GM23338 (cell line): ENCODE measurements at regions not wholly inside any gene's neighbourhood (a gene's known extent, or its start where the extent isn't known, plus 50 kb on each side); places are given as distances from the start of the nearest gene placed in this dataset.

Experiments used
- ATAC-seq: fragments of 200-7000 bp; cut with Tn5 transposase; 3 replicates; pipeline ENCODE4 v1.9.1; 2020
- DNase-seq: peaks from one replicate; pipeline ENCODE4 v3.0.0-alpha.2; 2015; ENCODE audit warnings: low spot score
- H2AFZ ChIP-seq: fragments of 200-600 bp; sonication (generic); 2 replicates; pipeline ENCODE4 v1.8.0; 2016; ENCODE audit warnings: antibody characterized with exemption, mild to moderate bottlenecking, moderate library complexity
- H3F3A ChIP-seq: fragments of 200-600 bp; sonication (generic); replicated peaks from 2 replicates; pipeline ENCODE4 v1.8.0; 2017; ENCODE audit warnings: antibody characterized with exemption, mixed run types, low read depth
- H3K27ac ChIP-seq: fragments of 200-600 bp; sonication (generic); 2 replicates; pipeline ENCODE4 v1.6.1; 2016; ENCODE audit warnings: low read depth
- H3K27me3 ChIP-seq: fragments of 200-600 bp; sonication (generic); 2 replicates; pipeline ENCODE4 v1.8.0; 2016; ENCODE audit warnings: mild to moderate bottlenecking, mixed run types, moderate library complexity; ENCODE audit not compliant: insufficient read depth
- H3K36me3 ChIP-seq: fragments of 200-600 bp; sonication (generic); 2 replicates; pipeline ENCODE4 v1.8.0; 2016; ENCODE audit warnings: mild to moderate bottlenecking; ENCODE audit not compliant: insufficient read depth
- H3K4me1 ChIP-seq: fragments of 200-600 bp; sonication (generic); 2 replicates; pipeline ENCODE4 v1.8.0; 2016; ENCODE audit warnings: mild to moderate bottlenecking, moderate library complexity; ENCODE audit not compliant: insufficient read depth
- H3K4me2 ChIP-seq: fragments of 200-600 bp; sonication (generic); 2 replicates; pipeline ENCODE4 v1.7.1; 2017; ENCODE audit warnings: mixed run types
- H3K4me3 ChIP-seq: fragments of 200-600 bp; sonication (generic); 2 replicates; pipeline ENCODE4 v1.6.1; 2016; ENCODE audit warnings: mixed run types
- H3K79me2 ChIP-seq: fragments of 200-600 bp; sonication (generic); replicated peaks from 2 replicates; pipeline ENCODE4 v1.8.0; 2017; ENCODE audit warnings: mild to moderate bottlenecking; ENCODE audit not compliant: insufficient read depth
- H3K9me2 ChIP-seq: fragments of 200-600 bp; sonication (generic); 2 replicates; pipeline ENCODE4 v1.8.0; 2017; ENCODE audit not compliant: insufficient read depth
- H4K20me1 ChIP-seq: fragments of 200-600 bp; sonication (generic); replicated peaks from 2 replicates; pipeline ENCODE4 v1.8.0; 2017; ENCODE audit warnings: mild to moderate bottlenecking; ENCODE audit not compliant: insufficient read depth
- H3K27ac Mint-ChIP-seq: 2 replicates; pipeline ENCODE4 v1.8.0; 2020; ENCODE audit warnings: inconsistent platforms, mild to moderate bottlenecking, moderate library complexity, mixed read lengths
- H3K27me3 Mint-ChIP-seq: 3 replicates; pipeline ENCODE4 v1.8.0; 2022; ENCODE audit warnings: low read depth, mild to moderate bottlenecking, moderate library complexity, mixed read lengths, inconsistent platforms; ENCODE audit not compliant: insufficient read depth, poor library complexity
- H3K36me3 Mint-ChIP-seq: 3 replicates; pipeline ENCODE4 v1.8.0; 2021; ENCODE audit warnings: low read depth, mild to moderate bottlenecking, inconsistent platforms, moderate library complexity, mixed read lengths
- H3K4me1 Mint-ChIP-seq: 3 replicates; pipeline ENCODE4 v1.8.0; 2020; ENCODE audit warnings: mild to moderate bottlenecking, inconsistent platforms, mixed read lengths
- H3K4me3 Mint-ChIP-seq: 3 replicates; pipeline ENCODE4 v1.8.0; 2021; ENCODE audit warnings: moderate library complexity, mild to moderate bottlenecking, inconsistent platforms, mixed read lengths
- H3K9me3 Mint-ChIP-seq: 3 replicates; pipeline ENCODE4 v1.8.0; 2020; ENCODE audit warnings: moderate library complexity, mild to moderate bottlenecking, inconsistent platforms, mixed read lengths
- CREB1 ChIP-seq: fragments of 250-450 bp; sonication (Bioruptor Pico); IDR thresholded peaks from 2 replicates; pipeline ENCODE4 v1.5.0; 2020; ENCODE audit warnings: low read depth, mild to moderate bottlenecking, moderate library complexity
- EZH2 ChIP-seq: fragments of 200-600 bp; sonication (generic); IDR thresholded peaks from one replicate; pipeline ENCODE4 v1.8.0; 2017; ENCODE audit warnings: antibody characterized with exemption, mild to moderate bottlenecking, low read depth; ENCODE audit not compliant: unreplicated experiment
- EZH2phosphoT487 ChIP-seq: fragments of 200-600 bp; sonication (generic); IDR thresholded peaks from one replicate; pipeline ENCODE4 v1.8.1; 2018; ENCODE audit warnings: antibody characterized with exemption; ENCODE audit not compliant: unreplicated experiment
- JUNB ChIP-seq: IDR thresholded peaks from one replicate; pipeline ENCODE4 v1.6.1; 2016; ENCODE audit warnings: antibody characterized with exemption; ENCODE audit not compliant: unreplicated experiment
- NANOG ChIP-seq: IDR thresholded peaks from 2 replicates; pipeline ENCODE4 v1.6.1; 2016; ENCODE audit warnings: antibody characterized with exemption, borderline replicate concordance
- POLR2AphosphoS5 ChIP-seq: IDR thresholded peaks from 2 replicates; pipeline ENCODE4 v1.6.1; 2016; ENCODE audit warnings: antibody characterized with exemption, low read depth
- REST ChIP-seq: IDR thresholded peaks from one replicate; pipeline ENCODE4 v1.6.1; 2018; ENCODE audit warnings: antibody characterized with exemption; ENCODE audit not compliant: unreplicated experiment
- STAT1 ChIP-seq: IDR thresholded peaks from one replicate; pipeline ENCODE4 v1.6.1; 2016; ENCODE audit warnings: antibody characterized with exemption; ENCODE audit not compliant: unreplicated experiment
- ZNF114 ChIP-seq: fragments of 250-450 bp; sonication (Bioruptor Pico); IDR thresholded peaks from 2 replicates; pipeline ENCODE4 v1.5.0; 2020; ENCODE audit warnings: mild to moderate bottlenecking, moderate library complexity
- TF ChIP-seq, protein P1 (sequence below): IDR thresholded peaks from 2 replicates; pipeline ENCODE4 v1.6.1; 2016; ENCODE audit warnings: antibody characterized with exemption
- TF ChIP-seq, protein P2 (sequence below): fragments of 250-450 bp; sonication (Bioruptor Pico); IDR thresholded peaks from 2 replicates; pipeline ENCODE4 v1.5.0; 2020; ENCODE audit warnings: mild to moderate bottlenecking, moderate library complexity

DNA sequence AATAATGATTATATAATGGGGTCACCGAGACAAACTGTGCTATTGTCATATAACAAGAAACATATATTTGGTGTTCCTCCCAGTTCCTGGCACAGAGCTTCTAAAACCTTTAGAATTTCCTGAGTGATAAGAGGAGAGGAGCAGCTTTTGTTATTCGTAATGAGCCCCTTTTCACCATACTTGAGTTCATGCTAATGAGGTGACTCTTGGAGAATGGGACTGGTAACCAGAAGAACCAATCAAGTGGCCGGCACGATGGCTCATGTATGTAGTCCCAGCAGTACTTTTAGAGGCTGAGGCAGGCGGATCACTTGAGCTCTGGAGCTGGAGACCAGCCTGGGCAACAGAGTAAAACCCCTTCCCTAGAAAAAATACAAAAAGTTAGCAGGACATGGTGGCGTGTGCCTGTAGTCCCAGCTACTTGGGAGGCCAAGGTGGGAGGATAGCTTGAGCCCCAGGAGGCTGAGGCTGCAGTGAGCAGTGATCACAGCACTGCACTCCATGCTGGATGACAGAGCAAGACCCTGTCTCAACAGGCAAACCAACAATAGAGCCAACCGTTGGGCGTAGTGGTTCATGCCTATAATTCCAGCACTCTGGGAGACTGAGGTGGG lies 62.7 kb upstream of the FTH1 start (continued):
- TF ChIP-seq NANOG (no peak), ZNF114 (CRISPR knock-in tag) (no peak), CREB1 (CRISPR knock-in tag) (no peak), EZH2 (no peak), STAT1 (no peak), REST (no peak), EZH2phosphoT487 (no peak), JUNB (no peak), POLR2AphosphoS5 (no peak)
- TF ChIP-seq, protein P1, sequence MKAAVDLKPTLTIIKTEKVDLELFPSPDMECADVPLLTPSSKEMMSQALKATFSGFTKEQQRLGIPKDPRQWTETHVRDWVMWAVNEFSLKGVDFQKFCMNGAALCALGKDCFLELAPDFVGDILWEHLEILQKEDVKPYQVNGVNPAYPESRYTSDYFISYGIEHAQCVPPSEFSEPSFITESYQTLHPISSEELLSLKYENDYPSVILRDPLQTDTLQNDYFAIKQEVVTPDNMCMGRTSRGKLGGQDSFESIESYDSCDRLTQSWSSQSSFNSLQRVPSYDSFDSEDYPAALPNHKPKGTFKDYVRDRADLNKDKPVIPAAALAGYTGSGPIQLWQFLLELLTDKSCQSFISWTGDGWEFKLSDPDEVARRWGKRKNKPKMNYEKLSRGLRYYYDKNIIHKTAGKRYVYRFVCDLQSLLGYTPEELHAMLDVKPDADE: no peak

- H3K9me3 Mint-ChIP-seq: peaks cover 16% of the 10 kb centered on the region
- Histone ChIP-seq H3K27ac (no peak overlapping the region), H3K4me3 (no peak overlapping the region), H2AFZ (no peak overlapping the region), H3F3A (no peaks in the 10 kb centered on the region), H4K20me1 (no peaks in the 10 kb centered on the region), H3K9me2 (no peaks in the 10 kb centered on the region), H3K36me3 (no peaks in the 10 kb centered on the region), H3K4me2 (no peak overlapping the region), H3K27me3 (no peaks in the 10 kb centered on the region), H3K4me1 (peaks cover 8% of the 10 kb centered on the region; the same call in 1 of the 2 replicates), H3K79me2 (no peaks in the 10 kb centered on the region)
- no peak overlapping the region for H3K27ac Mint-ChIP-seq
- TF ChIP-seq, protein P2, sequence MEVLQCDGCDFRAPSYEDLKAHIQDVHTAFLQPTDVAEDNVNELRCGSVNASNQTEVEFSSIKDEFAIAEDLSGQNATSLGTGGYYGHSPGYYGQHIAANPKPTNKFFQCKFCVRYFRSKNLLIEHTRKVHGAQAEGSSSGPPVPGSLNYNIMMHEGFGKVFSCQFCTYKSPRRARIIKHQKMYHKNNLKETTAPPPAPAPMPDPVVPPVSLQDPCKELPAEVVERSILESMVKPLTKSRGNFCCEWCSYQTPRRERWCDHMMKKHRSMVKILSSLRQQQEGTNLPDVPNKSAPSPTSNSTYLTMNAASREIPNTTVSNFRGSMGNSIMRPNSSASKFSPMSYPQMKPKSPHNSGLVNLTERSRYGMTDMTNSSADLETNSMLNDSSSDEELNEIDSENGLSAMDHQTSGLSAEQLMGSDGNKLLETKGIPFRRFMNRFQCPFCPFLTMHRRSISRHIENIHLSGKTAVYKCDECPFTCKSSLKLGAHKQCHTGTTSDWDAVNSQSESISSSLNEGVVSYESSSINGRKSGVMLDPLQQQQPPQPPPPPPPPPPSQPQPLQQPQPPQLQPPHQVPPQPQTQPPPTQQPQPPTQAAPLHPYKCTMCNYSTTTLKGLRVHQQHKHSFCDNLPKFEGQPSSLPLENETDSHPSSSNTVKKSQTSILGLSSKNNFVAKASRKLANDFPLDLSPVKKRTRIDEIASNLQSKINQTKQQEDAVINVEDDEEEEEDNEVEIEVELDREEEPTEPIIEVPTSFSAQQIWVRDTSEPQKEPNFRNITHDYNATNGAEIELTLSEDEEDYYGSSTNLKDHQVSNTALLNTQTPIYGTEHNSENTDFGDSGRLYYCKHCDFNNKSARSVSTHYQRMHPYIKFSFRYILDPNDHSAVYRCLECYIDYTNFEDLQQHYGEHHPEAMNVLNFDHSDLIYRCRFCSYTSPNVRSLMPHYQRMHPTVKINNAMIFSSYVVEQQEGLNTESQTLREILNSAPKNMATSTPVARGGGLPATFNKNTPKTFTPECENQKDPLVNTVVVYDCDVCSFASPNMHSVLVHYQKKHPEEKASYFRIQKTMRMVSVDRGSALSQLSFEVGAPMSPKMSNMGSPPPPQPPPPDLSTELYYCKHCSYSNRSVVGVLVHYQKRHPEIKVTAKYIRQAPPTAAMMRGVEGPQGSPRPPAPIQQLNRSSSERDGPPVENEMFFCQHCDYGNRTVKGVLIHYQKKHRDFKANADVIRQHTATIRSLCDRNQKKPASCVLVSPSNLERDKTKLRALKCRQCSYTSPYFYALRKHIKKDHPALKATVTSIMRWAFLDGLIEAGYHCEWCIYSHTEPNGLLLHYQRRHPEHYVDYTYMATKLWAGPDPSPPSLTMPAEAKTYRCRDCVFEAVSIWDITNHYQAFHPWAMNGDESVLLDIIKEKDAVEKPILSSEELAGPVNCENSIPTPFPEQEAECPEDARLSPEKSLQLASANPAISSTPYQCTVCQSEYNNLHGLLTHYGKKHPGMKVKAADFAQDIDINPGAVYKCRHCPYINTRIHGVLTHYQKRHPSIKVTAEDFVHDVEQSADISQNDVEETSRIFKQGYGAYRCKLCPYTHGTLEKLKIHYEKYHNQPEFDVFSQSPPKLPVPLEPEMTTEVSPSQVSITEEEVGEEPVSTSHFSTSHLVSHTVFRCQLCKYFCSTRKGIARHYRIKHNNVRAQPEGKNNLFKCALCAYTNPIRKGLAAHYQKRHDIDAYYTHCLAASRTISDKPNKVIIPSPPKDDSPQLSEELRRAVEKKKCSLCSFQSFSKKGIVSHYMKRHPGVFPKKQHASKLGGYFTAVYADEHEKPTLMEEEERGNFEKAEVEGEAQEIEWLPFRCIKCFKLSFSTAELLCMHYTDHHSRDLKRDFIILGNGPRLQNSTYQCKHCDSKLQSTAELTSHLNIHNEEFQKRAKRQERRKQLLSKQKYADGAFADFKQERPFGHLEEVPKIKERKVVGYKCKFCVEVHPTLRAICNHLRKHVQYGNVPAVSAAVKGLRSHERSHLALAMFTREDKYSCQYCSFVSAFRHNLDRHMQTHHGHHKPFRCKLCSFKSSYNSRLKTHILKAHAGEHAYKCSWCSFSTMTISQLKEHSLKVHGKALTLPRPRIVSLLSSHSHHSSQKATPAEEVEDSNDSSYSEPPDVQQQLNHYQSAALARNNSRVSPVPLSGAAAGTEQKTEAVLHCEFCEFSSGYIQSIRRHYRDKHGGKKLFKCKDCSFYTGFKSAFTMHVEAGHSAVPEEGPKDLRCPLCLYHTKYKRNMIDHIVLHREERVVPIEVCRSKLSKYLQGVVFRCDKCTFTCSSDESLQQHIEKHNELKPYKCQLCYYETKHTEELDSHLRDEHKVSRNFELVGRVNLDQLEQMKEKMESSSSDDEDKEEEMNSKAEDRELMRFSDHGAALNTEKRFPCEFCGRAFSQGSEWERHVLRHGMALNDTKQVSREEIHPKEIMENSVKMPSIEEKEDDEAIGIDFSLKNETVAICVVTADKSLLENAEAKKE (CRISPR knock-in tag): no peak
- TF ChIP-seq CREB1 (CRISPR knock-in tag): no peak
- TF ChIP-seq, protein P1: no peak
- H3K36me3 Mint-ChIP-seq: no peaks in the 10 kb centered on the region; the same call in 2 of the 3 replicates
- DNase-seq (no peak), ATAC-seq (no peak)
- H3K4me1 Mint-ChIP-seq: peaks cover 9% of the 10 kb centered on the region; the same call in 2 of the 3 replicates
- peaks cover 10% of the 10 kb centered on the region for H3K27me3 Mint-ChIP-seq
- H3K4me3 Mint-ChIP-seq: no peak overlapping the region
These were observed 59.4 kb upstream of the FTH1 start for GRCh38 chr11:62026739-62027370.
